Upper lobe of right lung (tissue), 1 donor: ENCODE measurements at regions not wholly inside any gene's neighbourhood (a gene's known extent, or its start where the extent isn't known, plus 50 kb on each side); places are given as distances from the start of the nearest gene placed in this dataset.

Source experiments
- ATAC-seq: fragments of 200-7000 bp; cut with Tn5 transposase; one replicate; pipeline ENCODE4 v1.9.1; 2020; ENCODE audit warnings: mild to moderate bottlenecking, moderate library complexity
- DNase-seq: peaks from one replicate; pipeline ENCODE4 v3.0.0-alpha.2; 2020
- H3K27ac ChIP-seq: fragments of 200-600 bp; one replicate; pipeline ENCODE4 v1.8.0; 2022
- H3K27me3 ChIP-seq: fragments of 200-600 bp; one replicate; pipeline ENCODE4 v1.8.0; 2022; ENCODE audit warnings: mild to moderate bottlenecking
- H3K36me3 ChIP-seq: fragments of 200-600 bp; one replicate; pipeline ENCODE4 v1.8.0; 2022
- H3K4me1 ChIP-seq: fragments of 200-600 bp; one replicate; pipeline ENCODE4 v1.8.0; 2022
- H3K4me3 ChIP-seq: fragments of 200-600 bp; one replicate; pipeline ENCODE4 v1.8.0; 2022; ENCODE audit warnings: mild to moderate bottlenecking
- H3K9me3 ChIP-seq: fragments of 200-600 bp; one replicate; pipeline ENCODE4 v1.8.0; 2022
- intact Hi-C: fragments of 100-400 bp; cut with DNase I; formaldehyde crosslinking; loops from one replicate; pipeline ENCODE4 v1.11.0; 2022
- TF ChIP-seq, protein P1 (sequence below): fragments of 200-600 bp; IDR thresholded peaks from one replicate; pipeline ENCODE4 v1.8.0; 2022; ENCODE audit warnings: antibody characterized with exemption
- donor health status: DM: no; HTN: yes; CAD: no; lungs with severe emphysema.

DNA sequence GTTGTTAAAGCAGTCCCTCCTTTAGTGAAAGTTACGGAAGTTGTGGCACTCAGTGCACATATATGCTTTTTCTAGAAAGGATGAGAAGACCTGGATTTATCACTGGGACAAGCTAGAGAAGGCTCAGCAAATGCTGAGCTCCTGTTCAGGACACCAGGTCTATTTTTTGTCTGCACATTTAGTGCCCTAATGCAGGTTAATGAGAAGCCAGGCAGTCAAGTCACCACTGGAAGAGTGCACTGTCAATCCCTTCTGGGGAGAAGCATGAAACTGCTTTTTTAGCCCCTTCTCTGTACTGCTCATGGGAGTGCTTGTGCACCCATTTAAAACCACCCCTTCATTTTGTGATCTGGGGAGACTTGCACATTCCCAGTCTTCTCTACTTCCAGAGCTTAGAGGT, 624.1 kb upstream of the USP24 start:
- Histone ChIP-seq H3K9me3 (no peaks in the 10 kb centered on the region), H3K4me1 (no peaks in the 10 kb centered on the region), H3K27me3 (no peaks in the 10 kb centered on the region), H3K27ac (no peak overlapping the region), H3K36me3 (no peaks in the 10 kb centered on the region), H3K4me3 (no peak overlapping the region)
- intact Hi-C loops: no loop called here
- no peak for ATAC-seq
- TF ChIP-seq, protein P1, sequence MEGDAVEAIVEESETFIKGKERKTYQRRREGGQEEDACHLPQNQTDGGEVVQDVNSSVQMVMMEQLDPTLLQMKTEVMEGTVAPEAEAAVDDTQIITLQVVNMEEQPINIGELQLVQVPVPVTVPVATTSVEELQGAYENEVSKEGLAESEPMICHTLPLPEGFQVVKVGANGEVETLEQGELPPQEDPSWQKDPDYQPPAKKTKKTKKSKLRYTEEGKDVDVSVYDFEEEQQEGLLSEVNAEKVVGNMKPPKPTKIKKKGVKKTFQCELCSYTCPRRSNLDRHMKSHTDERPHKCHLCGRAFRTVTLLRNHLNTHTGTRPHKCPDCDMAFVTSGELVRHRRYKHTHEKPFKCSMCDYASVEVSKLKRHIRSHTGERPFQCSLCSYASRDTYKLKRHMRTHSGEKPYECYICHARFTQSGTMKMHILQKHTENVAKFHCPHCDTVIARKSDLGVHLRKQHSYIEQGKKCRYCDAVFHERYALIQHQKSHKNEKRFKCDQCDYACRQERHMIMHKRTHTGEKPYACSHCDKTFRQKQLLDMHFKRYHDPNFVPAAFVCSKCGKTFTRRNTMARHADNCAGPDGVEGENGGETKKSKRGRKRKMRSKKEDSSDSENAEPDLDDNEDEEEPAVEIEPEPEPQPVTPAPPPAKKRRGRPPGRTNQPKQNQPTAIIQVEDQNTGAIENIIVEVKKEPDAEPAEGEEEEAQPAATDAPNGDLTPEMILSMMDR: no peak
- DNase-seq: no peak

DNA sequence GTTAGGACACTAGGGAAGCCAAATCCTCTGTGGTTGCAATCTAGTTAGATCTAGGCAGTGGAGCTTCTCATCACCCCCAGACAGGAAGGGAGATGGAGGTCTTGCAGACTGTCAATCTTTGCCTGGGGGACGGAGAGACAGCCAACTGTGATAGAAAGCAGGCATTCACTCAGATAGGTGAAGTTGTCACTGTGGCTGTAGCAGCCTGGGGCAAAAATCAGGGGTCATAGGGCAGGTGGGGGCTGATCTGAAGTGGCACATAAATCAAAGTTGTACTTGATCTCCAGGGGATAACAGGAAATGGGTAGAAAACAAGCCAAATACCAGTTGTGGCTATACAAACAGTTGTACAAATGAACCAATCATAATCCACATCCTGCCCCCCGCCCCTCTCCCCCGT, 620.9 kb upstream of the USP24 start:
- no peaks in the 10 kb centered on the region for H3K36me3 ChIP-seq
- intact Hi-C loops: no loop called here
- H3K4me3 ChIP-seq: no peak overlapping the region
- no peak overlapping the region for H3K27ac ChIP-seq
- no peak for DNase-seq
- no peak for ATAC-seq
- H3K27me3 ChIP-seq: no peaks in the 10 kb centered on the region
- H3K9me3 ChIP-seq: no peaks in the 10 kb centered on the region
- TF ChIP-seq, protein P1: no peak
- H3K4me1 ChIP-seq: no peaks in the 10 kb centered on the region

DNA sequence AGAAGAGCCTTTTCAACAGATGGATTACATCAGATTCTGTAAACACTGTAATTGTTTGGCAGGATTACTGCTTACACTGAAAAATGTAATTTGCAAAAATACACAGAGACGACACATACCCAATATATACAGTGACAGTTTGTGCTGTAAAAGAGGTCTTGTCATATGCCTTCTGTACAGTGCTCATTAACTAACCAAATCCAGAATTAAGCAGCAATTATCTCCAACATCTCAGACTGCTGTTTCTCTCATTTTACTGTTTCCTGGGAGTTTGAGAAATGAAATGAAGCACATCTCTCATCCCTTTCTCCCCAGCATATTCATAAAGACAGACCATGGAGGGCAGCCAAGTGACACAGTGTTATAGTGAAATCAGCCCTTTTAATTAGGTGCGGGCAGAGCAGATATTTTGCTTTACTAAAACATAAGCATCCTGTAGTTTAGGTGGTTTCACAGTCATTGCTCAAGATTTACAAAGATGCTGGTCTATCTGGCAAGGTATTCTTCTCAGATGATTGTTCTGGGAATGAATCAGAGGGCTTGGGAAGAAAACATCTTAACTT, 618.4 kb upstream of the USP24 start:
- no peak overlapping the region for H3K4me3 ChIP-seq
- H3K36me3 ChIP-seq: no peaks in the 10 kb centered on the region
- no peaks in the 10 kb centered on the region for H3K4me1 ChIP-seq
- TF ChIP-seq, protein P1: no peak
- no peaks in the 10 kb centered on the region for H3K9me3 ChIP-seq
- intact Hi-C loops: no loop called here
- H3K27ac ChIP-seq: no peak overlapping the region
- ATAC-seq (no peak), DNase-seq (no peak)
- no peaks in the 10 kb centered on the region for H3K27me3 ChIP-seq

DNA sequence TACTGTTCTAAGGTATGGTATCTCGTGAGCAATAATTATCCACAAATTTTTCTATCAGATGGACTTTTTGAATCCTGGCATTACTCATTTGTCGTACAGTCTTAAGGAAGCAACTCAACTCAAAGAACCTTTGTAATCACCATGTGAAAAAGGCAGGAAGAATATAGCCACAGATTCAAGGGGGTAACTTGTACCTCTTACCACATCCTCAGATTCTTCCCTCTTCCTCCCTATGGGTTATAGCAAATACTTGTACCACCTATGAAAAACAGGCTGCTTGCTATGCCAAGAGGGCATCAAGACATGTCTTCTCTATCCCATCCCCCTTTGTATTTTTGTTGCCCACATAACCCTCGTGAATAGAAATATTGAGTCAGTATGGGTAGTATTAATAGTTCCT, 616.6 kb upstream of the USP24 start:
- Histone ChIP-seq H3K4me1 (no peaks in the 10 kb centered on the region), H3K4me3 (no peak overlapping the region), H3K27ac (no peak overlapping the region), H3K27me3 (no peaks in the 10 kb centered on the region), H3K36me3 (no peaks in the 10 kb centered on the region), H3K9me3 (no peaks in the 10 kb centered on the region)
- DNase-seq (no peak), ATAC-seq (no peak)
- intact Hi-C loops: no loop called here
- TF ChIP-seq, protein P1: no peak

DNA sequence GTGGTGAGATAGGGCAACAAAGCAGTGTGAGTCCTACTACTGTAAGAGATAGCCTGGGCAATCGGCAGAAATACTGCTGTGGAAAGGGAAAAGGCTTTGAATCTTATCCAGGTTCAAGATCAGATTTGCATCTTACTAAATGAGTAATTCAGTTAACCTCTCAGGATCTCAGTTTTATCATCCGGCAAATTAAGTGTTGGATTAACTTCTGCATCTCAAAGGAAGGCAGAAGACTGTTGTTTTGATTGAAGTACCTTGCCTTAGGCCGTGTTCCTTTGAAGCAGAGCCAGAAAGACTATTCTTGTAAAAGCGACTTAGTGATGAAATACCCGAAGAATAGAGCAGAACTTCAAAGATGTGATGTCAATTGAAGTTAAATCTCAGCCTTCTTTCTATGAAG, 612.9 kb upstream of the USP24 start:
- no peaks in the 10 kb centered on the region for H3K27me3 ChIP-seq
- no peaks in the 10 kb centered on the region for H3K9me3 ChIP-seq
- intact Hi-C loops: no loop called here
- no peaks in the 10 kb centered on the region for H3K36me3 ChIP-seq
- no peak for ATAC-seq
- no peak overlapping the region for H3K27ac ChIP-seq
- no peak overlapping the region for H3K4me3 ChIP-seq
- DNase-seq: no peak
- no peaks in the 10 kb centered on the region for H3K4me1 ChIP-seq
- TF ChIP-seq, protein P1: no peak

DNA sequence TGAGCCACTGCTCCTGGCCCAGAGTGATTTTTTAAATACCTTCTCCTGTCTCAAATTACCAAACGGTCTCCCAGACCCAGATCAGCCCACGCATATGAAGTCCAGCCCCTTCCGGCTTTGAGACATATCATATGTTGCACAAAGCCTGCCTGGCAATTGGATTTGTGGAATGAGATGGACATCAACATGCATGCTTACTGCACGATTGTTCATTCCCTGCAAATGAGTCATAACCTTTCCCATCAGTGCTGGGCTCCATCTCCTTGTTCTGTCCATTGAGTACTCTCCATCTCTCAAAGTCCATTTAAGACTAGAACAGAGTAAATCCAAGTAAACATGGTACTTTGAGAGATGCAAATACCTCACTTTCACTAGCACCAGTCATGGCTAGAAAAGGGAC, 612.2 kb upstream of the USP24 start:
- DNase-seq (no peak), ATAC-seq (no peak)
- TF ChIP-seq, protein P1: no peak
- Histone ChIP-seq H3K4me3 (no peak overlapping the region), H3K36me3 (no peaks in the 10 kb centered on the region), H3K4me1 (no peaks in the 10 kb centered on the region), H3K27me3 (no peaks in the 10 kb centered on the region), H3K27ac (no peak overlapping the region), H3K9me3 (no peaks in the 10 kb centered on the region)
- intact Hi-C loops: no loop called here
